Aorta (tissue), 5 donors: ENCODE measurements at regions not wholly inside any gene's neighbourhood (a gene's known extent, or its start where the extent isn't known, plus 50 kb on each side); places are given as distances from the start of the nearest gene placed in this dataset.

Experiments
- ATAC-seq: fragments of 200-7000 bp; cut with Tn5 transposase; one replicate; pipeline ENCODE4 v1.9.1; 2022; ENCODE audit warnings: moderate library complexity; ENCODE audit not compliant: low FRiP score
- DNase-seq, 2 donors: peaks; one replicate each; pipeline ENCODE4 v3.0.0-alpha.2; 2020
- H3K27ac ChIP-seq, 2 donors: one replicate each; pipeline ENCODE4 v1.5.1; 2013; ENCODE audit warnings: low read length in 2 of 2, mild to moderate bottlenecking in 2 of 2, moderate library complexity in 2 of 2, control low read depth in 1 of 2, inconsistent platforms in 1 of 2, low read depth in 1 of 2
- H3K27me3 ChIP-seq, 2 donors: one replicate each; pipeline ENCODE4 v1.6.1; 2013; ENCODE audit warnings: control low read depth in 1 of 2, low read length in 1 of 2, mild to moderate bottlenecking in 1 of 2, moderate library complexity in 1 of 2; ENCODE audit not compliant: insufficient read depth in 2 of 2, control insufficient read depth in 1 of 2
- H3K36me3 ChIP-seq, 2 donors: one replicate each; pipeline ENCODE4 v1.6.1; 2013; ENCODE audit warnings: control low read depth in 1 of 2, low read length in 1 of 2, mild to moderate bottlenecking in 1 of 2; ENCODE audit not compliant: insufficient read depth in 2 of 2, control insufficient read depth in 1 of 2
- H3K4me1 ChIP-seq, 2 donors: one replicate each; pipeline ENCODE4 v1.6.1; 2013; ENCODE audit warnings: low read length in 2 of 2, control low read depth in 1 of 2, mild to moderate bottlenecking in 1 of 2, moderate library complexity in 1 of 2; ENCODE audit not compliant: insufficient read depth in 2 of 2, control insufficient read depth in 1 of 2
- H3K4me3 ChIP-seq, 2 donors: one replicate each; pipeline ENCODE4 v1.5.1; 2013; ENCODE audit warnings: low read length in 2 of 2, control low read depth in 1 of 2, mild to moderate bottlenecking in 1 of 2
- H3K9me3 ChIP-seq: one replicate; pipeline ENCODE4 v1.6.1; 2013; ENCODE audit warnings: mild to moderate bottlenecking, low read length; ENCODE audit not compliant: control insufficient read depth
- WGBS, 2 donors: extraction: QIAGEN DNeasy Blood & Tissue Kit; methylation state at CpG; one replicate each; pipeline ENCODE4 v1.1.7; 2013; 5-methylcytosine and 5-hydroxymethylcytosine counted together
- intact Hi-C, 2 donors: fragments of 100-400 bp; cut with DNase I; formaldehyde crosslinking; loops; one replicate each; pipeline versions ENCODE4 v1.14.2 to v1.15.0; 2022
- donor health status: healthy with polysubstance abuse.
- donor health status: Bipolar disorder and iron deficiency.
- donor health status: DM: no; HTN: no; CAD: no.
- donor health status: DM: no; HTN: no; CAD: no.
- donor health status: DM: yes; HTN: yes; CAD: no.

GRCh38 chr22:47899894-47900293 lies 1137.4 kb downstream of the TBC1D22A start:
- DNase-seq (no peak), ATAC-seq (no peak)
- WGBS, 2 donors = 79 to 84% methylated on average over 8 of the region's 8 CpGs

GRCh38 chr22:47898946-47899345 lies 1136.5 kb downstream of the TBC1D22A start:
- intact Hi-C loops = no loop called here
- WGBS, 2 donors = 56 to 70% methylated on average over 3 of the region's 3 CpGs
- peaks cover 2% of the 10 kb centered on the region for H3K9me3 ChIP-seq
- H3K4me3 ChIP-seq = no peak overlapping the region
- H3K27ac ChIP-seq = no peak overlapping the region
- no peaks in the 10 kb centered on the region for H3K4me1 ChIP-seq
- H3K27me3 ChIP-seq = no peaks in the 10 kb centered on the region
- no peak for ATAC-seq
- no peaks in the 10 kb centered on the region for H3K36me3 ChIP-seq
- DNase-seq = no peak

More at GRCh38 chr22:47899894-47900293, 1137.4 kb downstream of the TBC1D22A start:
- intact Hi-C loops = no loop called here
- Histone ChIP-seq H3K27ac (no peak overlapping the region), H3K4me3 (no peak overlapping the region), H3K36me3 (no peaks in the 10 kb centered on the region), H3K27me3 (no peaks in the 10 kb centered on the region), H3K4me1 (no peaks in the 10 kb centered on the region), H3K9me3 (peaks cover 2% of the 10 kb centered on the region)

GRCh38 chr22:47891609-47892008 lies 1129.2 kb downstream of the TBC1D22A start:
- DNase-seq = no peak
- no peaks in the 10 kb centered on the region for H3K36me3 ChIP-seq
- H3K27me3 ChIP-seq = peaks cover 0 to 2% of the 10 kb centered on the region in 2 donors
- WGBS, 2 donors = 72 to 74% methylated on average over 6 of the region's 6 CpGs
- H3K4me1 ChIP-seq = no peaks in the 10 kb centered on the region
- H3K9me3 ChIP-seq = peaks cover 4% of the 10 kb centered on the region
- no peak for ATAC-seq
- no peak overlapping the region for H3K27ac ChIP-seq
- H3K4me3 ChIP-seq = no peak overlapping the region
- intact Hi-C loops = no loop called here

- no peak for DNase-seq
- Histone ChIP-seq H3K4me3 (no peak overlapping the region), H3K4me1 (no peaks in the 10 kb centered on the region), H3K27me3 (peaks cover 0 to 2% of the 10 kb centered on the region in 2 donors), H3K27ac (no peak overlapping the region), H3K36me3 (no peaks in the 10 kb centered on the region), H3K9me3 (peaks cover 4% of the 10 kb centered on the region)
- intact Hi-C loops = no loop called here
- 82 to 83% methylated on average over 9 of the region's 9 CpGs for WGBS, 2 donors
- no peak for ATAC-seq
Observed at GRCh38 chr22:47888817-47889216, 1126.4 kb downstream of the TBC1D22A start.

- ATAC-seq (no peak), DNase-seq (no peak)
- no peaks in the 10 kb centered on the region for H3K27me3 ChIP-seq
- H3K9me3 ChIP-seq = no peaks in the 10 kb centered on the region
- 94 to 95% methylated on average over 14 of the region's 14 CpGs for WGBS, 2 donors
- H3K27ac ChIP-seq = no peak overlapping the region
- H3K4me3 ChIP-seq = no peak overlapping the region
- H3K4me1 ChIP-seq = no peaks in the 10 kb centered on the region
- intact Hi-C loops = no loop called here
- no peaks in the 10 kb centered on the region for H3K36me3 ChIP-seq
Observed at GRCh38 chr22:47884775-47885174, 1122.3 kb downstream of the TBC1D22A start.

GRCh38 chr22:47884200-47884599 lies 1121.8 kb downstream of the TBC1D22A start:
- WGBS, 2 donors = 84 to 88% methylated on average over 15 of the region's 15 CpGs

GRCh38 chr22:47883757-47884156 lies 1121.3 kb downstream of the TBC1D22A start:
- H3K4me1 ChIP-seq = no peaks in the 10 kb centered on the region
- no peaks in the 10 kb centered on the region for H3K27me3 ChIP-seq
- WGBS, 2 donors = 92% methylated on average over 12 of the region's 12 CpGs
- intact Hi-C loops = no loop called here
- no peak for DNase-seq
- H3K27ac ChIP-seq = no peak overlapping the region
- H3K9me3 ChIP-seq = no peaks in the 10 kb centered on the region
- H3K4me3 ChIP-seq = no peak overlapping the region
- no peak for ATAC-seq
- H3K36me3 ChIP-seq = no peaks in the 10 kb centered on the region

More at GRCh38 chr22:47884200-47884599, 1121.8 kb downstream of the TBC1D22A start:
- Histone ChIP-seq H3K4me1 (no peaks in the 10 kb centered on the region), H3K27me3 (no peaks in the 10 kb centered on the region), H3K27ac (no peak overlapping the region), H3K9me3 (no peaks in the 10 kb centered on the region), H3K36me3 (no peaks in the 10 kb centered on the region), H3K4me3 (no peak overlapping the region)
- no peak for ATAC-seq
- DNase-seq = no peak
- intact Hi-C loops = no loop called here

GRCh38 chr22:47879346-47879745 lies 1116.9 kb downstream of the TBC1D22A start:
- Histone ChIP-seq H3K27me3 (no peaks in the 10 kb centered on the region), H3K9me3 (no peaks in the 10 kb centered on the region), H3K4me3 (no peak overlapping the region), H3K4me1 (no peaks in the 10 kb centered on the region), H3K27ac (no peak overlapping the region), H3K36me3 (no peaks in the 10 kb centered on the region)
- no peak for DNase-seq
- no peak for ATAC-seq
- 90 to 91% methylated on average over 2 of the region's 2 CpGs for WGBS, 2 donors
- intact Hi-C loops = no loop called here

GRCh38 chr22:47878460-47878859 lies 1116.0 kb downstream of the TBC1D22A start:
- H3K9me3 ChIP-seq = no peaks in the 10 kb centered on the region
- H3K4me1 ChIP-seq = no peaks in the 10 kb centered on the region
- H3K27me3 ChIP-seq = no peaks in the 10 kb centered on the region
- WGBS, 2 donors = 60 to 72% methylated on average over 5 of the region's 5 CpGs
- DNase-seq (no peak), ATAC-seq (no peak)
- intact Hi-C loops = no loop called here
- no peak overlapping the region for H3K4me3 ChIP-seq
- H3K27ac ChIP-seq = no peak overlapping the region
- H3K36me3 ChIP-seq = no peaks in the 10 kb centered on the region
